Nephron progenitor cell (in vitro differentiated cells): ENCODE measurements at regions not wholly inside any gene's neighbourhood (a gene's known extent, or its start where the extent isn't known, plus 50 kb on each side); places are given as distances from the start of the nearest gene placed in this dataset.

Source experiments
- DNase-seq: peaks from one replicate; pipeline ENCODE4 v3.0.0; 2021
- H3K27ac Mint-ChIP-seq: 2 replicates; pipeline ENCODE4 v1.8.0; 2021; ENCODE audit warnings: mild to moderate bottlenecking, moderate library complexity, mixed read lengths
- H3K27me3 Mint-ChIP-seq: 2 replicates; pipeline ENCODE4 v1.8.0; 2021; ENCODE audit warnings: mild to moderate bottlenecking, low read depth, mixed read lengths; ENCODE audit not compliant: poor library complexity
- H3K36me3 Mint-ChIP-seq: 2 replicates; pipeline ENCODE4 v1.8.0; 2021; ENCODE audit warnings: low read depth, mixed read lengths
- H3K4me1 Mint-ChIP-seq: 2 replicates; pipeline ENCODE4 v1.8.0; 2021; ENCODE audit warnings: mixed read lengths
- H3K4me3 Mint-ChIP-seq: 2 replicates; pipeline ENCODE4 v1.8.0; 2021; ENCODE audit warnings: mild to moderate bottlenecking, moderate library complexity, mixed read lengths
- H3K9me3 Mint-ChIP-seq: 2 replicates; pipeline ENCODE4 v1.8.0; 2021; ENCODE audit warnings: mild to moderate bottlenecking, moderate library complexity, mixed read lengths
- TF ChIP-seq, protein P1 (sequence below): fragments of 200-600 bp; sonication (generic); IDR thresholded peaks from 2 replicates; pipeline ENCODE4 v1.5.0; 2021; ENCODE audit warnings: antibody characterized with exemption

DNA sequence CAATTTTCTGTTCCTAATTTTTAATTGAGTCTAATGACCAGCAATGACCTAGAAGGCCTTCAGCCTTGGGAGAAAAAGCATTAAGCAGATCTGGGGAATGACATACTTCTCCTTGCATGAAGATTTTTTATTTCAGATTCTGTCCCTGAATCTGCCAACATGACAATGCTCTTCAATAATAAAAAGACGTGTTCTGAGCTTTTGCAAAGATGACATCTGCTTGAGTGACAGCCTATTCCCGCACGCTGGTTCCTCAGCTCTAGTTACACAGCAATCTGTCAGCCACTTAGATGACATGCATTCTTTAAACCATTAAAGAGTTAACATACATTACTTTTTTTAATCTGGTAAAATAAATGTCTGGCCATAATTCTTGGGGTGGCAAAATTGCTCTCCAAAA, 129.3 kb upstream of the CDH6 start:
- no peak overlapping the region for H3K27ac Mint-ChIP-seq
- H3K36me3 Mint-ChIP-seq, result no peaks in the 10 kb centered on the region
- H3K4me1 Mint-ChIP-seq, result peaks cover 22% of the 10 kb centered on the region
- no peaks in the 10 kb centered on the region for H3K27me3 Mint-ChIP-seq
- H3K4me3 Mint-ChIP-seq, result no peak overlapping the region
- DNase-seq, result no peak
- H3K9me3 Mint-ChIP-seq, result no peaks in the 10 kb centered on the region
- TF ChIP-seq, protein P1, sequence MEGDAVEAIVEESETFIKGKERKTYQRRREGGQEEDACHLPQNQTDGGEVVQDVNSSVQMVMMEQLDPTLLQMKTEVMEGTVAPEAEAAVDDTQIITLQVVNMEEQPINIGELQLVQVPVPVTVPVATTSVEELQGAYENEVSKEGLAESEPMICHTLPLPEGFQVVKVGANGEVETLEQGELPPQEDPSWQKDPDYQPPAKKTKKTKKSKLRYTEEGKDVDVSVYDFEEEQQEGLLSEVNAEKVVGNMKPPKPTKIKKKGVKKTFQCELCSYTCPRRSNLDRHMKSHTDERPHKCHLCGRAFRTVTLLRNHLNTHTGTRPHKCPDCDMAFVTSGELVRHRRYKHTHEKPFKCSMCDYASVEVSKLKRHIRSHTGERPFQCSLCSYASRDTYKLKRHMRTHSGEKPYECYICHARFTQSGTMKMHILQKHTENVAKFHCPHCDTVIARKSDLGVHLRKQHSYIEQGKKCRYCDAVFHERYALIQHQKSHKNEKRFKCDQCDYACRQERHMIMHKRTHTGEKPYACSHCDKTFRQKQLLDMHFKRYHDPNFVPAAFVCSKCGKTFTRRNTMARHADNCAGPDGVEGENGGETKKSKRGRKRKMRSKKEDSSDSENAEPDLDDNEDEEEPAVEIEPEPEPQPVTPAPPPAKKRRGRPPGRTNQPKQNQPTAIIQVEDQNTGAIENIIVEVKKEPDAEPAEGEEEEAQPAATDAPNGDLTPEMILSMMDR, result no peak

DNA sequence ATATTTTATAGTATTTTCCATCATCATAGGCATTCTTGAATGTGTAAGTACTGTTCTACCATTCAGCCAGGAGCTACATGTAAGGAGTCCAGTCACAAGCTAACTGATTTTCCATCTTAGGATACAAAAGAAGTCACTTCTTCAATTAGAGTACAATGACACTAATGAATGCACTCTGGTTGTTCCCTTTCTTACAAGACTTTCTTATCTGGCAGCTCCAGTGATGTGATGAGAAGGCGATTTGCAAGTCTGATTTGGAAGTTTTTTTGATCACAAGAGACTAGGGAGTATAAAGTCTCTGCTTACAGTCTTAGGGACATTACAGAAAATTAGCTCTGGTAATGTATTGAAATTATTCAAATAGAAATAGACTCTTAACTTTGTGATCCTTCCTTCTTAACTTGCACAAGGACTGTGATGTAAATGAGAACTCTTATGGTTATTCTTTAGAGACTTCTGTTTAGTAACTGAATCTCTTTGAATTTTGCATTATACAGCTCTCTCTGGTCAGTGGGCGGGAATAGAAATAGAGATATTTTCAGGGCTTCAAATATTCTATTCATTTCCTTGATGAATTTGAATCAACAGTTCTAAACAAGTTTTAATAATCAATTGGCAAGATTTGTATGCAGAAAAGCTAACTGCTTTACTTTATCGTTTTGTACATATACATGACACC, 130.4 kb upstream of the CDH6 start:
- H3K27ac Mint-ChIP-seq, result no peak overlapping the region
- peaks cover 12% of the 10 kb centered on the region for H3K4me1 Mint-ChIP-seq
- no peaks in the 10 kb centered on the region for H3K27me3 Mint-ChIP-seq
- H3K4me3 Mint-ChIP-seq, result no peak overlapping the region
- TF ChIP-seq, protein P1, result no peak
- no peak for DNase-seq
- no peaks in the 10 kb centered on the region for H3K36me3 Mint-ChIP-seq
- H3K9me3 Mint-ChIP-seq, result no peaks in the 10 kb centered on the region

GRCh38 chr5:31059889-31060288, 133.6 kb upstream of the CDH6 start:
- peaks cover 9% of the 10 kb centered on the region for H3K9me3 Mint-ChIP-seq
- DNase-seq, result no peak
- no peak overlapping the region for H3K4me3 Mint-ChIP-seq
- H3K27me3 Mint-ChIP-seq, result no peaks in the 10 kb centered on the region
- TF ChIP-seq, protein P1, result no peak
- peaks cover 5% of the 10 kb centered on the region for H3K4me1 Mint-ChIP-seq
- no peak overlapping the region for H3K27ac Mint-ChIP-seq
- peaks cover 6% of the 10 kb centered on the region for H3K36me3 Mint-ChIP-seq

DNA sequence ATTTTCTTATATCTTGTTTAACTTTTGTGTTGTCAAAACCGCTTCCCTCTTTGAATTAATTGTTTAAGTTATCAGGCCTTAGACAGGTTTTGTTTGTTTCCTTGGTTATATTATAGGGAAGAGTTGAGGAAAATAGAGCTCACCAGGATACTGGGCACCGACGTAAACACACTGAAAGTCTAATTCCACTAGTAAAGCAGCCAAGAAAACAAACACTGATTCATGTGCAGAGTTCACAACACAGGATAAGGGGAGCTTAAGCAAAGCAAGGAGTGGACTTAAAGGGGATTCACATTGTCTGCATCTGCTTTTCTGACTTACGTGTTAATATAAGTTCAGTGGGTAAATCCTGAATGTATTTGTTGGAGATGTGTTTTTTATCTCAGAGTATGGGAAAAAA, 139.0 kb upstream of the CDH6 start:
- Mint-ChIP-seq H3K9me3 (peaks cover 9% of the 10 kb centered on the region), H3K27ac (no peak overlapping the region), H3K4me3 (no peak overlapping the region), H3K27me3 (no peaks in the 10 kb centered on the region), H3K4me1 (peaks cover 5% of the 10 kb centered on the region), H3K36me3 (peaks cover 6% of the 10 kb centered on the region)
- TF ChIP-seq, protein P1, result no peak
- DNase-seq, result no peak

- peaks cover 9% of the 10 kb centered on the region for H3K9me3 Mint-ChIP-seq
Observed at GRCh38 chr5:31052937-31053658, 140.4 kb upstream of the CDH6 start.

More at GRCh38 chr5:31052937-31053658, 140.4 kb upstream of the CDH6 start:
- H3K4me3 Mint-ChIP-seq, result no peak overlapping the region
- H3K27ac Mint-ChIP-seq, result no peak overlapping the region
- H3K4me1 Mint-ChIP-seq, result peaks cover 11% of the 10 kb centered on the region
- peaks cover 6% of the 10 kb centered on the region for H3K36me3 Mint-ChIP-seq
- DNase-seq, result no peak
- no peaks in the 10 kb centered on the region for H3K27me3 Mint-ChIP-seq
- TF ChIP-seq, protein P1, result no peak
